Aorta (tissue), 5 donors: ENCODE measurements at regions not wholly inside any gene's neighbourhood (a gene's known extent, or its start where the extent isn't known, plus 50 kb on each side); places are given as distances from the start of the nearest gene placed in this dataset.

Experiments
- ATAC-seq: fragments of 200-7000 bp; cut with Tn5 transposase; one replicate; pipeline ENCODE4 v1.9.1; 2022; ENCODE audit warnings: moderate library complexity; ENCODE audit not compliant: low FRiP score
- DNase-seq, 2 donors: peaks; one replicate each; pipeline ENCODE4 v3.0.0-alpha.2; 2020
- H3K27ac ChIP-seq, 2 donors: one replicate each; pipeline ENCODE4 v1.5.1; 2013; ENCODE audit warnings: low read length in 2 of 2, mild to moderate bottlenecking in 2 of 2, moderate library complexity in 2 of 2, control low read depth in 1 of 2, inconsistent platforms in 1 of 2, low read depth in 1 of 2
- H3K27me3 ChIP-seq, 2 donors: one replicate each; pipeline ENCODE4 v1.6.1; 2013; ENCODE audit warnings: control low read depth in 1 of 2, low read length in 1 of 2, mild to moderate bottlenecking in 1 of 2, moderate library complexity in 1 of 2; ENCODE audit not compliant: insufficient read depth in 2 of 2, control insufficient read depth in 1 of 2
- H3K36me3 ChIP-seq, 2 donors: one replicate each; pipeline ENCODE4 v1.6.1; 2013; ENCODE audit warnings: control low read depth in 1 of 2, low read length in 1 of 2, mild to moderate bottlenecking in 1 of 2; ENCODE audit not compliant: insufficient read depth in 2 of 2, control insufficient read depth in 1 of 2
- H3K4me1 ChIP-seq, 2 donors: one replicate each; pipeline ENCODE4 v1.6.1; 2013; ENCODE audit warnings: low read length in 2 of 2, control low read depth in 1 of 2, mild to moderate bottlenecking in 1 of 2, moderate library complexity in 1 of 2; ENCODE audit not compliant: insufficient read depth in 2 of 2, control insufficient read depth in 1 of 2
- H3K4me3 ChIP-seq, 2 donors: one replicate each; pipeline ENCODE4 v1.5.1; 2013; ENCODE audit warnings: low read length in 2 of 2, control low read depth in 1 of 2, mild to moderate bottlenecking in 1 of 2
- H3K9me3 ChIP-seq: one replicate; pipeline ENCODE4 v1.6.1; 2013; ENCODE audit warnings: mild to moderate bottlenecking, low read length; ENCODE audit not compliant: control insufficient read depth
- WGBS, 2 donors: extraction: QIAGEN DNeasy Blood & Tissue Kit; methylation state at CpG; one replicate each; pipeline ENCODE4 v1.1.7; 2013; 5-methylcytosine and 5-hydroxymethylcytosine counted together
- intact Hi-C, 2 donors: fragments of 100-400 bp; cut with DNase I; formaldehyde crosslinking; loops; one replicate each; pipeline versions ENCODE4 v1.14.2 to v1.15.0; 2022
- donor health status: healthy with polysubstance abuse.
- donor health status: Bipolar disorder and iron deficiency.
- donor health status: DM: no; HTN: no; CAD: no.
- donor health status: DM: no; HTN: no; CAD: no.
- donor health status: DM: yes; HTN: yes; CAD: no.

GRCh38 chr4:19429684-19430083, 822.0 kb upstream of the SLIT2 start:
- ATAC-seq (no peak), DNase-seq (no peak)
- H3K27ac ChIP-seq, result no peak overlapping the region
- H3K4me3 ChIP-seq, result no peak overlapping the region
- H3K4me1 ChIP-seq, result no peaks in the 10 kb centered on the region
- intact Hi-C loops, result no loop called here
- no peaks in the 10 kb centered on the region for H3K36me3 ChIP-seq
- WGBS, 2 donors, result 77 to 79% methylated on average over 4 of the region's 4 CpGs
- H3K9me3 ChIP-seq, result peaks cover 4% of the 10 kb centered on the region
- H3K27me3 ChIP-seq, result no peaks in the 10 kb centered on the region

- intact Hi-C loops, result no loop called here
- Histone ChIP-seq H3K4me3 (no peak overlapping the region), H3K27me3 (no peaks in the 10 kb centered on the region), H3K9me3 (peaks cover 4% of the 10 kb centered on the region), H3K36me3 (no peaks in the 10 kb centered on the region), H3K4me1 (no peaks in the 10 kb centered on the region), H3K27ac (no peak overlapping the region)
- ATAC-seq (no peak), DNase-seq (no peak)
Observed at GRCh38 chr4:19425146-19425545, 826.6 kb upstream of the SLIT2 start.

GRCh38 chr4:19417256-19417655, 834.4 kb upstream of the SLIT2 start:
- ATAC-seq (no peak), DNase-seq (no peak)
- Histone ChIP-seq H3K9me3 (no peaks in the 10 kb centered on the region), H3K27me3 (no peaks in the 10 kb centered on the region), H3K36me3 (no peaks in the 10 kb centered on the region), H3K4me1 (no peaks in the 10 kb centered on the region), H3K4me3 (no peak overlapping the region), H3K27ac (no peak overlapping the region)
- WGBS, 2 donors, result 18 to 31% methylated on average over 2 of the region's 2 CpGs
- intact Hi-C loops, result no loop called here

- Histone ChIP-seq H3K4me3 (no peak overlapping the region), H3K9me3 (no peaks in the 10 kb centered on the region), H3K27me3 (no peaks in the 10 kb centered on the region), H3K27ac (no peak overlapping the region), H3K36me3 (no peaks in the 10 kb centered on the region), H3K4me1 (no peaks in the 10 kb centered on the region)
- ATAC-seq, result no peak
- intact Hi-C loops, result no loop called here
- no peak for DNase-seq
Observed at GRCh38 chr4:19416146-19416545, 835.6 kb upstream of the SLIT2 start.

- no peaks in the 10 kb centered on the region for H3K36me3 ChIP-seq
- no peak overlapping the region for H3K4me3 ChIP-seq
- intact Hi-C loops, result no loop called here
- no peak overlapping the region for H3K27ac ChIP-seq
- no peaks in the 10 kb centered on the region for H3K27me3 ChIP-seq
- DNase-seq (no peak), ATAC-seq (no peak)
- WGBS, 2 donors, result 55 to 91% methylated on average over 1 of the region's 1 CpG
- H3K9me3 ChIP-seq, result no peaks in the 10 kb centered on the region
- H3K4me1 ChIP-seq, result no peaks in the 10 kb centered on the region
Observed at GRCh38 chr4:19408490-19408889, 843.2 kb upstream of the SLIT2 start.

GRCh38 chr4:19406789-19407188, 844.9 kb upstream of the SLIT2 start:
- intact Hi-C loops, result no loop called here
- DNase-seq (no peak), ATAC-seq (no peak)
- no peaks in the 10 kb centered on the region for H3K4me1 ChIP-seq
- no peaks in the 10 kb centered on the region for H3K36me3 ChIP-seq
- no peaks in the 10 kb centered on the region for H3K27me3 ChIP-seq
- H3K27ac ChIP-seq, result no peak overlapping the region
- no peak overlapping the region for H3K4me3 ChIP-seq
- H3K9me3 ChIP-seq, result no peaks in the 10 kb centered on the region

- H3K27me3 ChIP-seq, result no peaks in the 10 kb centered on the region
Observed at GRCh38 chr4:19403786-19404370, 847.8 kb upstream of the SLIT2 start.

GRCh38 chr4:19402581-19403065, 849.1 kb upstream of the SLIT2 start:
- no peak overlapping the region for H3K4me3 ChIP-seq
- H3K9me3 ChIP-seq, result no peaks in the 10 kb centered on the region
- ATAC-seq (no peak), DNase-seq (no peak)
- 7 to 20% methylated on average over 2 of the region's 2 CpGs for WGBS, 2 donors
- H3K27me3 ChIP-seq, result no peaks in the 10 kb centered on the region
- no peaks in the 10 kb centered on the region for H3K36me3 ChIP-seq
- H3K4me1 ChIP-seq, result no peaks in the 10 kb centered on the region
- no peak overlapping the region for H3K27ac ChIP-seq
- intact Hi-C loops, result no loop called here

More at GRCh38 chr4:19403786-19404370, 847.8 kb upstream of the SLIT2 start:
- no peak for DNase-seq
- no peaks in the 10 kb centered on the region for H3K9me3 ChIP-seq
- intact Hi-C loops, result no loop called here
- H3K27ac ChIP-seq, result no peak overlapping the region
- H3K4me1 ChIP-seq, result no peaks in the 10 kb centered on the region
- no peak for ATAC-seq
- WGBS, 2 donors, result 71 to 88% methylated on average over 5 of the region's 5 CpGs
- no peaks in the 10 kb centered on the region for H3K36me3 ChIP-seq
- H3K4me3 ChIP-seq, result no peak overlapping the region

- ATAC-seq (no peak), DNase-seq (no peak)
- 6 to 18% methylated on average over 1 of the region's 1 CpG for WGBS, 2 donors
- no peaks in the 10 kb centered on the region for H3K27me3 ChIP-seq
- intact Hi-C loops, result no loop called here
- H3K4me3 ChIP-seq, result no peak overlapping the region
- no peaks in the 10 kb centered on the region for H3K36me3 ChIP-seq
- H3K9me3 ChIP-seq, result no peaks in the 10 kb centered on the region
- no peak overlapping the region for H3K27ac ChIP-seq
- H3K4me1 ChIP-seq, result no peaks in the 10 kb centered on the region
Observed at GRCh38 chr4:19401301-19402080, 850.2 kb upstream of the SLIT2 start.
